Testis (tissue), 2 donors: ENCODE measurements at regions not wholly inside any gene's neighbourhood (a gene's known extent, or its start where the extent isn't known, plus 50 kb on each side); places are given as distances from the start of the nearest gene placed in this dataset.

Experiments
- DNase-seq: peaks from one replicate; pipeline ENCODE4 v3.0.0-alpha.2; 2019
- H3K27ac ChIP-seq, 2 donors: fragments of 200-600 bp; sonication (generic); one replicate each; pipeline ENCODE4 v1.5.1; 2019
- H3K27me3 ChIP-seq: fragments of 200-600 bp; sonication (generic); one replicate; pipeline ENCODE4 v1.5.1; 2019
- H3K36me3 ChIP-seq: fragments of 200-600 bp; sonication (generic); one replicate; pipeline ENCODE4 v1.5.1; 2017; ENCODE audit warnings: low read depth; ENCODE audit errors: missing control alignments
- H3K4me1 ChIP-seq: fragments of 200-600 bp; sonication (generic); one replicate; pipeline ENCODE4 v1.5.1; 2019
- H3K4me3 ChIP-seq, 2 donors: fragments of 200-600 bp; sonication (generic); one replicate each; pipeline ENCODE4 v1.5.1; 2017 to 2019
- H3K9me3 ChIP-seq: fragments of 200-600 bp; sonication (generic); one replicate; pipeline ENCODE4 v1.5.1; 2017
- CTCF ChIP-seq, 3 experiments: fragments of 450-650 bp in 2 of 3; fragments of 200-600 bp in 1 of 3; sonication (generic) in 1 of 3; IDR thresholded peaks; one replicate each; pipeline ENCODE4 v1.5.1; 2016 to 2019; ENCODE audit warnings: antibody characterized with exemption in 3 of 3, mild to moderate bottlenecking in 2 of 3, moderate library complexity in 1 of 3
- POLR2A ChIP-seq: fragments of 450-650 bp; IDR thresholded peaks from one replicate; pipeline ENCODE4 v1.6.1; 2017; ENCODE audit warnings: antibody characterized with exemption, mild to moderate bottlenecking, moderate library complexity
- WGBS, 2 donors: methylation state at CpG; one replicate each; pipeline ENCODE4 v1.1.5; 2018; 5-methylcytosine and 5-hydroxymethylcytosine counted together
- intact Hi-C: fragments of 100-400 bp; cut with DNase I; formaldehyde crosslinking; loops from one replicate; pipeline ENCODE4 v1.15.1; 2023; ENCODE audit warnings: low total_unique reads

- TF ChIP-seq POLR2A (no peak), CTCF (IDR thresholded peaks at IDR 0.05) (no peak)
- no peaks in the 10 kb centered on the region for H3K36me3 ChIP-seq
- DNase-seq, result no peak
- no peak overlapping the region for H3K4me3 ChIP-seq
- H3K9me3 ChIP-seq, result no peaks in the 10 kb centered on the region
- intact Hi-C loops, result no loop called here
- WGBS, 2 donors, result 94 to 100% methylated on average over 1 of the region's 1 CpG
- peaks cover 8% of the 10 kb centered on the region for H3K4me1 ChIP-seq
- H3K27me3 ChIP-seq, result no peaks in the 10 kb centered on the region
- no peak overlapping the region for H3K27ac ChIP-seq
These were observed 95.4 kb upstream of the CYP1B1 start for GRCh38 chr2:38171208-38171855.

GRCh38 chr2:38170733-38171132 is 94.8 kb upstream of the CYP1B1 start:
- intact Hi-C loops, result no loop called here
- H3K27ac ChIP-seq, result no peak overlapping the region
- H3K4me1 ChIP-seq, result peaks cover 8% of the 10 kb centered on the region
- TF ChIP-seq CTCF (IDR thresholded peaks at IDR 0.05) (no peak), POLR2A (no peak)
- H3K9me3 ChIP-seq, result no peaks in the 10 kb centered on the region
- no peak for DNase-seq
- no peaks in the 10 kb centered on the region for H3K27me3 ChIP-seq
- no peak overlapping the region for H3K4me3 ChIP-seq
- no peaks in the 10 kb centered on the region for H3K36me3 ChIP-seq

DNA sequence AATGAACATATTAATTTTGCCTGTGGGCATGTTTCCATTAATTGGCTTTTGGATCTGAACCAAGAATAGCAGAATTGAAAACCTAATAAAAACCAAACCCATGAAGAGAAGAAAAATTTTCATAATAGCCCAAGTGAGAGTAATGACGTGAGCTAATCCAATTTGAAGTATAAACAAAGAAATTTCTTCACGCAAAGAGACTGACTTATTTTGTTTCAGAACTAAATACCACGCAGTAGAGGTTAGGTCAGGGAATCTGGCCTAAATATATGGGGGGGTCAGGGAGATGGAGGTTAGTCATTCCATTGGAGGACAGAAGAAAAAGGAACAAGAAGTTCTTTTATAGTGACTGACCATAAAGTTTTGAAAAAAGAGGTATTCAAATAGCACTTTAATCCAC is 94.1 kb upstream of the CYP1B1 start:
- intact Hi-C loops, result no loop called here
- Histone ChIP-seq H3K27me3 (no peaks in the 10 kb centered on the region), H3K4me3 (no peak overlapping the region), H3K4me1 (peaks cover 8% of the 10 kb centered on the region), H3K36me3 (no peaks in the 10 kb centered on the region), H3K27ac (no peak overlapping the region), H3K9me3 (no peaks in the 10 kb centered on the region)
- DNase-seq, result no peak
- 54 to 58% methylated on average over 3 of the region's 3 CpGs for WGBS, 2 donors
- TF ChIP-seq POLR2A, result no peak
- TF ChIP-seq CTCF (IDR thresholded peaks at IDR 0.05), result no peak

- Histone ChIP-seq H3K4me1 (peaks cover 8% of the 10 kb centered on the region), H3K27me3 (no peaks in the 10 kb centered on the region), H3K27ac (no peak overlapping the region), H3K9me3 (no peaks in the 10 kb centered on the region), H3K4me3 (no peak overlapping the region), H3K36me3 (no peaks in the 10 kb centered on the region)
- no peak for DNase-seq
- intact Hi-C loops, result no loop called here
- WGBS, 2 donors, result 79 to 88% methylated on average over 5 of the region's 5 CpGs
- TF ChIP-seq POLR2A (no peak), CTCF (IDR thresholded peaks at IDR 0.05) (no peak)
These were observed 92.9 kb upstream of the CYP1B1 start for GRCh38 chr2:38168710-38169480.

DNA sequence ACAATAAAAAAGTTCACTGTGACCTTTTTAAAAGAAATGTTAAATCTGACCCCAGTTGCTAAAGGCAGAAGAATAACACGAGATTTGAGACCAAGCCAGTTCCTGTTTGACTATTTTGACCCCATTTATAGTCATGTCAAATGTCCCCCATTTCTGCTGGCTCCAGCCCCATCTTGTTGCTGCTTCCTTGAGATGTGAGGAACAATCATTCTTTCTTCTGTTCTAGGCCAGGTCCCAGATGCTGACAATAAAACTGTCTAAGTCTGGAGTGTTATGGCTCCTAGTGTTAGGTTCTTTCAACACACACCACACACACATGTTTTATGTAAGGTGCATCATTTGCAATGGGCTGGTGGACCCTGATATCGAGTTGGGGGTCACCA is 92.0 kb upstream of the CYP1B1 start:
- DNase-seq, result peak; percentile 40
- no peaks in the 10 kb centered on the region for H3K9me3 ChIP-seq
- no peaks in the 10 kb centered on the region for H3K36me3 ChIP-seq
- 60 to 62% methylated on average over 2 of the region's 2 CpGs for WGBS, 2 donors
- H3K27me3 ChIP-seq, result no peaks in the 10 kb centered on the region
- H3K27ac ChIP-seq, result peak overlapping the region in 1 of 2 donors; percentile 58
- peaks cover 8% of the 10 kb centered on the region for H3K4me1 ChIP-seq
- TF ChIP-seq CTCF (IDR thresholded peaks at IDR 0.05) (no peak), POLR2A (no peak)
- intact Hi-C loops, result no loop called here
- no peak overlapping the region for H3K4me3 ChIP-seq
